ENCODE measurements at regions not wholly inside any gene's neighbourhood (a gene's known extent, or its start where the extent isn't known, plus 50 kb on each side); places are given as distances from the start of the nearest gene placed in this dataset.

- Histone ChIP-seq H2AFZ (ENCODE audit: low read depth, low read length) (no peak overlapping the region), H3K27ac (ENCODE audit: insufficient read depth, low read depth, low read length) (no peak overlapping the region), H3K9me1 (replicated peaks; ENCODE audit: control insufficient read depth, extremely low read depth, insufficient read depth, low read length) (no peaks in the 10 kb centered on the region), H3K9me3 (replicated peaks; ENCODE audit: control insufficient read depth, insufficient read depth, low read length) (no peaks in the 10 kb centered on the region), H3K27me3 (ENCODE audit: control insufficient read depth in 2 of 2, insufficient read depth in 2 of 2, low read length in 2 of 2) (no peaks in the 10 kb centered on the region), H4K20me1 (replicated peaks; ENCODE audit: control insufficient read depth, extremely low read depth, insufficient read depth, low read length) (no peaks in the 10 kb centered on the region), H3K4me1 (ENCODE audit: control insufficient read depth, extremely low read depth, insufficient read depth, low read length) (no peaks in the 10 kb centered on the region), H3K9ac (replicated peaks; ENCODE audit: extremely low read depth, insufficient read depth, low read length) (no peak overlapping the region), H3K79me2 (ENCODE audit: control insufficient read depth, insufficient read depth, low read length) (no peaks in the 10 kb centered on the region), H3K36me3 (ENCODE audit: control insufficient read depth in 2 of 2, extremely low read depth in 1 of 2, insufficient read depth in 2 of 2, low read length in 2 of 2) (no peaks in the 10 kb centered on the region), H3K4me3 (replicated peaks in 1 of 3; ENCODE audit: insufficient read depth in 1 of 3, low read depth in 1 of 3, low read length in 3 of 3) (no peak overlapping the region), H3K4me2 (ENCODE audit: insufficient read depth, low read length) (no peak overlapping the region)
- dilution Hi-C loops (cut with MboI; ENCODE audit: extremely low pct_ligation_motif_present, low sequenced_read_pairs) (no loop called here), intact Hi-C loops (cut with micrococcal nuclease) (no loop called here)
- TF ChIP-seq FOS (IDR thresholded peaks at IDR 0.05; ENCODE audit: borderline replicate concordance, insufficient read depth, low read length) (no peak), MAX (IDR thresholded peaks at IDR 0.05; ENCODE audit: insufficient read depth, insufficient read length) (no peak), POLR2AphosphoS5 (IDR thresholded peaks at IDR 0.05; ENCODE audit: insufficient read depth, low read depth, low read length) (no peak), GATA2 (IDR thresholded peaks at IDR 0.05; ENCODE audit: insufficient read depth, insufficient read length, low read depth, low read length) (no peak), EZH2 (IDR thresholded peaks at IDR 0.05; ENCODE audit: borderline replicate concordance, low read depth, low read length, severe bottlenecking) (no peak), MYC (IDR thresholded peaks at IDR 0.05; ENCODE audit: low read depth, low read length) (no peak), JUN (IDR thresholded peaks at IDR 0.05; ENCODE audit: borderline replicate concordance, insufficient read depth, insufficient read length, low read depth) (no peak), POLR2A (IDR thresholded peaks at IDR 0.05; ENCODE audit: low read depth, low read length) (no peak)
- TF ChIP-seq, protein P1, sequence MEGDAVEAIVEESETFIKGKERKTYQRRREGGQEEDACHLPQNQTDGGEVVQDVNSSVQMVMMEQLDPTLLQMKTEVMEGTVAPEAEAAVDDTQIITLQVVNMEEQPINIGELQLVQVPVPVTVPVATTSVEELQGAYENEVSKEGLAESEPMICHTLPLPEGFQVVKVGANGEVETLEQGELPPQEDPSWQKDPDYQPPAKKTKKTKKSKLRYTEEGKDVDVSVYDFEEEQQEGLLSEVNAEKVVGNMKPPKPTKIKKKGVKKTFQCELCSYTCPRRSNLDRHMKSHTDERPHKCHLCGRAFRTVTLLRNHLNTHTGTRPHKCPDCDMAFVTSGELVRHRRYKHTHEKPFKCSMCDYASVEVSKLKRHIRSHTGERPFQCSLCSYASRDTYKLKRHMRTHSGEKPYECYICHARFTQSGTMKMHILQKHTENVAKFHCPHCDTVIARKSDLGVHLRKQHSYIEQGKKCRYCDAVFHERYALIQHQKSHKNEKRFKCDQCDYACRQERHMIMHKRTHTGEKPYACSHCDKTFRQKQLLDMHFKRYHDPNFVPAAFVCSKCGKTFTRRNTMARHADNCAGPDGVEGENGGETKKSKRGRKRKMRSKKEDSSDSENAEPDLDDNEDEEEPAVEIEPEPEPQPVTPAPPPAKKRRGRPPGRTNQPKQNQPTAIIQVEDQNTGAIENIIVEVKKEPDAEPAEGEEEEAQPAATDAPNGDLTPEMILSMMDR (IDR thresholded peaks at IDR 0.05; ENCODE audit: extremely low read depth in 1 of 2, insufficient read depth in 1 of 2, low read depth in 1 of 2, low read length in 2 of 2), result no peak
- ChIA-PET CTCF (no interaction called here), POLR2A (interaction anchor here (0.7 kb wide), 1 partner anchor 50 kb away, joined by 3 read pairs; no protein-coding TSS in a partner anchor)
- BruUV-seq (replicated peaks), result no TSS peak
- no peak for DNase-seq (ENCODE audit: low read depth, low spot score)
- FAIRE-seq, result no peak
Measured at GRCh38 chr14:55523321-55523720, 56.7 kb upstream of the KTN1 start.
